OCI-LY1 (cell line): ENCODE measurements at regions not wholly inside any gene's neighbourhood (a gene's known extent, or its start where the extent isn't known, plus 50 kb on each side); places are given as distances from the start of the nearest gene placed in this dataset.

Experiments used
- H2AFZ ChIP-seq: fragments of 200-600 bp; sonication (generic), shearing (Covaris generic); 2 replicates; pipeline ENCODE4 v1.6.0; 2014; ENCODE audit warnings: antibody characterized with exemption, mild to moderate bottlenecking, low read length
- H3F3A ChIP-seq: fragments of 200-600 bp; sonication (generic), shearing (Covaris generic); 2 replicates; pipeline ENCODE4 v1.6.0; 2014; ENCODE audit warnings: mild to moderate bottlenecking, antibody characterized with exemption, low read length, moderate library complexity; ENCODE audit not compliant: insufficient read depth
- H3K27ac ChIP-seq: fragments of 200-600 bp; sonication (generic); 2 replicates; pipeline ENCODE4 v1.5.1; 2014; ENCODE audit warnings: low read length, mixed run types, mild to moderate bottlenecking, low read depth; ENCODE audit not compliant: poor library complexity, severe bottlenecking
- H3K27me3 ChIP-seq: fragments of 200-600 bp; sonication (generic); 2 replicates; pipeline ENCODE4 v1.6.0; 2014; ENCODE audit warnings: antibody characterized with exemption, mild to moderate bottlenecking, low read length, moderate library complexity; ENCODE audit not compliant: insufficient read depth
- H3K36me3 ChIP-seq: fragments of 200-600 bp; sonication (generic); 2 replicates; pipeline ENCODE4 v1.6.1; 2014; ENCODE audit warnings: mild to moderate bottlenecking, antibody characterized with exemption, low read length, moderate library complexity, mixed read lengths; ENCODE audit not compliant: insufficient read depth
- H3K4me1 ChIP-seq: fragments of 200-600 bp; sonication (generic); 2 replicates; pipeline ENCODE4 v1.5.1; 2014; ENCODE audit warnings: mild to moderate bottlenecking, low read length, moderate library complexity; ENCODE audit not compliant: insufficient read depth, severe bottlenecking
- H3K4me2 ChIP-seq: fragments of 200-600 bp; sonication (generic), shearing (Covaris generic); 2 replicates; pipeline ENCODE4 v1.6.1; 2014; ENCODE audit warnings: low read length
- H3K4me3 ChIP-seq: fragments of 200-600 bp; sonication (generic); 2 replicates; pipeline ENCODE4 v1.5.1; 2014; ENCODE audit warnings: low read length, low read depth, mild to moderate bottlenecking, mixed read lengths; ENCODE audit not compliant: poor library complexity, severe bottlenecking
- H3K79me2 ChIP-seq: fragments of 200-600 bp; shearing (Covaris generic); 2 replicates; pipeline ENCODE4 v1.6.1; 2016; ENCODE audit warnings: mixed run types, low read length, mixed read lengths; ENCODE audit not compliant: insufficient read depth
- H3K9ac ChIP-seq: fragments of 200-600 bp; sonication (generic), shearing (Covaris generic); 2 replicates; pipeline ENCODE4 v1.6.1; 2014; ENCODE audit warnings: mild to moderate bottlenecking, low read length, mixed read lengths
- H3K9me2 ChIP-seq: fragments of 200-600 bp; sonication (generic), shearing (Covaris generic); 2 replicates; pipeline ENCODE4 v1.6.1; 2014; ENCODE audit warnings: low read depth, mild to moderate bottlenecking, low read length, mixed read lengths
- H3K9me3 ChIP-seq: fragments of 200-600 bp; shearing (Covaris generic); 2 replicates; pipeline ENCODE4 v1.6.1; 2014; ENCODE audit warnings: low read length, mixed read lengths
- H4K20me1 ChIP-seq: fragments of 200-600 bp; sonication (generic), shearing (Covaris generic); 2 replicates; pipeline ENCODE4 v1.6.0; 2016; ENCODE audit warnings: mild to moderate bottlenecking, low read length; ENCODE audit not compliant: insufficient read depth
- EZH2 ChIP-seq: fragments of 200-600 bp; sonication (generic), shearing (Covaris generic); IDR thresholded peaks from 2 replicates; pipeline ENCODE4 v1.8.0; 2017; ENCODE audit warnings: borderline replicate concordance, mixed run types, mild to moderate bottlenecking, antibody characterized with exemption, low read length, moderate library complexity, mixed read lengths
- TF ChIP-seq, protein P1 (sequence below): fragments of 200-600 bp; sonication (generic), shearing (Covaris generic); IDR thresholded peaks from 2 replicates; pipeline ENCODE4 v1.5.1; 2017; ENCODE audit warnings: mild to moderate bottlenecking, antibody characterized with exemption, low read length, moderate library complexity, mixed read lengths

DNA sequence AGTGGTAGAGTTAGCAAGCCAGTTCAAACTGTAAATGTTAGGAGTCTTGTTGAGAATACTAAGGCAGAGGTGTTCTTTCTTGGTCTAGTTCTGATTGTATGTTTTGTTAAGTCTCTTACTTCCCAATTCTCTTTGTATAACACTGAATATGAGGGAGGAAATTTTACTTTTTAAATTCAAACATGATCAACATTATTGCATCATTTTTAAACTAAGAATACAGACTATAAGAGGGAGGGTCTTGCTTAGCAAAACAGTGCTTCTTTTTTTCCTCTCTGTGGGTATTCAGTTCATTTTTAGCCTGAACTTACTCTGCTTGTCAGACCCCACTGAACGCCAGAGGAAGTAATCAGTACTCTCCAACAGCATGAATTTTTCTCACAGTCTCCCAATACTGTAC lies 198.0 kb downstream of the GABRG1 start:
- Histone ChIP-seq H3K9ac (no peak overlapping the region), H4K20me1 (no peaks in the 10 kb centered on the region), H3K27me3 (no peaks in the 10 kb centered on the region), H3K9me3 (no peaks in the 10 kb centered on the region), H3K4me1 (no peaks in the 10 kb centered on the region), H3K27ac (no peak overlapping the region), H3K36me3 (no peaks in the 10 kb centered on the region), H3K79me2 (no peaks in the 10 kb centered on the region), H3F3A (no peaks in the 10 kb centered on the region), H3K9me2 (no peaks in the 10 kb centered on the region), H3K4me3 (no peak overlapping the region), H2AFZ (no peak overlapping the region), H3K4me2 (no peak overlapping the region)
- TF ChIP-seq EZH2, result no peak
- TF ChIP-seq, protein P1, sequence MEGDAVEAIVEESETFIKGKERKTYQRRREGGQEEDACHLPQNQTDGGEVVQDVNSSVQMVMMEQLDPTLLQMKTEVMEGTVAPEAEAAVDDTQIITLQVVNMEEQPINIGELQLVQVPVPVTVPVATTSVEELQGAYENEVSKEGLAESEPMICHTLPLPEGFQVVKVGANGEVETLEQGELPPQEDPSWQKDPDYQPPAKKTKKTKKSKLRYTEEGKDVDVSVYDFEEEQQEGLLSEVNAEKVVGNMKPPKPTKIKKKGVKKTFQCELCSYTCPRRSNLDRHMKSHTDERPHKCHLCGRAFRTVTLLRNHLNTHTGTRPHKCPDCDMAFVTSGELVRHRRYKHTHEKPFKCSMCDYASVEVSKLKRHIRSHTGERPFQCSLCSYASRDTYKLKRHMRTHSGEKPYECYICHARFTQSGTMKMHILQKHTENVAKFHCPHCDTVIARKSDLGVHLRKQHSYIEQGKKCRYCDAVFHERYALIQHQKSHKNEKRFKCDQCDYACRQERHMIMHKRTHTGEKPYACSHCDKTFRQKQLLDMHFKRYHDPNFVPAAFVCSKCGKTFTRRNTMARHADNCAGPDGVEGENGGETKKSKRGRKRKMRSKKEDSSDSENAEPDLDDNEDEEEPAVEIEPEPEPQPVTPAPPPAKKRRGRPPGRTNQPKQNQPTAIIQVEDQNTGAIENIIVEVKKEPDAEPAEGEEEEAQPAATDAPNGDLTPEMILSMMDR, result no peak

GRCh38 chr4:45920861-45921260 lies 203.0 kb downstream of the GABRG1 start:
- Histone ChIP-seq H3K36me3 (no peaks in the 10 kb centered on the region), H3K4me3 (no peak overlapping the region), H3K9me2 (no peaks in the 10 kb centered on the region), H3K9me3 (no peaks in the 10 kb centered on the region), H3F3A (no peaks in the 10 kb centered on the region), H3K27me3 (no peaks in the 10 kb centered on the region), H3K4me1 (no peaks in the 10 kb centered on the region), H3K27ac (no peak overlapping the region), H3K79me2 (no peaks in the 10 kb centered on the region), H2AFZ (no peak overlapping the region), H4K20me1 (no peaks in the 10 kb centered on the region), H3K4me2 (no peak overlapping the region), H3K9ac (no peak overlapping the region)
- no peak for TF ChIP-seq EZH2
- TF ChIP-seq, protein P1, result no peak

DNA sequence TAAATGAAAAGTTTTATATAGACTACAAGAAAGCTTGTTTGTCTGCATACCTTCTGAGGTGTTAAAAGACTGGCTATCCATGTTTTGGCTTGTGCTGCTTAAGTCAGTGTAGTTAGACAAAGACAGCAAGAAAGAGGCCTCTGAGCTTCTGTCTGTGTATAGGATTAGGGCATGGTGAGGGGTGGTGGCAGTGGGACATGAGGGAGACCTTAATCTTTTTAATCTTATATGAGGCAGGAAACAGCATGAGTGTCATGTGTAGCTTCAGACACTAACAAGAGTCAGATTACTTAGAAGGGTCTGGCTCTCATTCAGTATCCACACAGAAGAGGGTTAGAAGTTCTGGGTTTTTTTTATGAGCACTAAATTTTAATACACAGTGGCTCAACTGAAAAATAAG lies 213.3 kb downstream of the GABRG1 start:
- H3K36me3 ChIP-seq, result no peaks in the 10 kb centered on the region

More for the DNA sequence above, 213.3 kb downstream of the GABRG1 start:
- no peaks in the 10 kb centered on the region for H3K4me1 ChIP-seq
- no peak overlapping the region for H3K4me3 ChIP-seq
- no peaks in the 10 kb centered on the region for H3K27me3 ChIP-seq
- no peak overlapping the region for H3K4me2 ChIP-seq
- H3F3A ChIP-seq, result no peaks in the 10 kb centered on the region
- H4K20me1 ChIP-seq, result no peaks in the 10 kb centered on the region
- H3K9ac ChIP-seq, result no peak overlapping the region
- H3K9me2 ChIP-seq, result no peaks in the 10 kb centered on the region
- no peaks in the 10 kb centered on the region for H3K79me2 ChIP-seq
- no peak overlapping the region for H2AFZ ChIP-seq
- no peaks in the 10 kb centered on the region for H3K9me3 ChIP-seq
- H3K27ac ChIP-seq, result no peak overlapping the region
- TF ChIP-seq, protein P1, result no peak
- no peak for TF ChIP-seq EZH2
